ENCODE measurements at regions not wholly inside any gene's neighbourhood (a gene's known extent, or its start where the extent isn't known, plus 50 kb on each side); places are given as distances from the start of the nearest gene placed in this dataset.
"Not testable (repeated sequence)": the region's sequence is repeated elsewhere in the genome, so short reads cannot be mapped to it uniquely, and the experiment has no call there.

DNA sequence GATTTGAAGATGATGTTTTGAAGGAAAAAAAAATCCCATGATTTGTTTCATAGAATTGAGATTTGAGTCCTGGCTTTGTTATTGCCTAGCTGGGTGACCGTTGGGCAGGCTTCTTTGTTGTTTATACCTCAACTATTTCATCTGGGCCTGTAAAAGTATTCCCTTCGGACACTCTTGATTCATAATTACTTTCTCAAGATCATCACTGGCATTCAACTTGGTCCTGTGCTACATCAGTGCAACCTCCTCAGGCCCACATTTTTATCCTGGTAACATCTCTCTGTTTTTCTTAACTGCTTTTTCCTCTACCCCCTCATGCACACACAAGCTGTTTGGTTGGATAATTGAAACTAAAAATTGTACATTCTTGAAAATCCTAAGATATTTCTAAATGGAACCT lies 67.5 kb upstream of the P3H2 start:
- Mint-ChIP-seq H3K27ac (no peak overlapping the region), H3K9me3 (no peaks in the 10 kb centered on the region), H3K4me1 (no peaks in the 10 kb centered on the region), H3K4me3 (no peak overlapping the region), H3K27me3 (no peaks in the 10 kb centered on the region), H3K36me3 (ENCODE audit: low read depth) (no peaks in the 10 kb centered on the region)
- DNase-seq (no peak), ATAC-seq (ENCODE audit: low read depth) (no peak)
- no peak for TF ChIP-seq CTCF (IDR thresholded peaks at IDR 0.05)
- CTCF ChIA-PET, result no interaction called here
- intact Hi-C loops (cut with micrococcal nuclease), result no loop called here
- POLR2A ChIA-PET, result no interaction called here

- Mint-ChIP-seq H3K36me3 (ENCODE audit: low read depth) (no peaks in the 10 kb centered on the region), H3K27ac (no peak overlapping the region), H3K4me1 (no peaks in the 10 kb centered on the region), H3K27me3 (no peaks in the 10 kb centered on the region), H3K9me3 (no peaks in the 10 kb centered on the region), H3K4me3 (no peak overlapping the region)
- POLR2A ChIA-PET, result no interaction called here
- CTCF ChIA-PET, result no interaction called here
- intact Hi-C loops (cut with micrococcal nuclease), result no loop called here
- TF ChIP-seq CTCF (IDR thresholded peaks at IDR 0.05), result no peak
- no peak for DNase-seq
- ATAC-seq (ENCODE audit: low read depth), result no peak
These were observed 62.4 kb upstream of the P3H2 start for GRCh38 chr3:190183121-190183520.

GRCh38 chr3:190182418-190183043 lies 61.8 kb upstream of the P3H2 start:
- Mint-ChIP-seq H3K27me3 (no peaks in the 10 kb centered on the region), H3K36me3 (ENCODE audit: low read depth) (no peaks in the 10 kb centered on the region), H3K4me3 (no peak overlapping the region), H3K4me1 (no peaks in the 10 kb centered on the region), H3K9me3 (no peaks in the 10 kb centered on the region), H3K27ac (no peak overlapping the region)
- ChIA-PET CTCF (no interaction called here), POLR2A (no interaction called here)
- no peak for ATAC-seq (ENCODE audit: low read depth)
- DNase-seq, result no peak
- no peak for TF ChIP-seq CTCF (IDR thresholded peaks at IDR 0.05)
- intact Hi-C loops (cut with micrococcal nuclease), result no loop called here

GRCh38 chr3:190180268-190180667 lies 59.6 kb upstream of the P3H2 start:
- no peak overlapping the region for H3K4me3 Mint-ChIP-seq
- no peak overlapping the region for H3K27ac Mint-ChIP-seq
- H3K36me3 Mint-ChIP-seq (ENCODE audit: low read depth), result no peaks in the 10 kb centered on the region
- H3K4me1 Mint-ChIP-seq, result no peaks in the 10 kb centered on the region
- DNase-seq (no peak), ATAC-seq (ENCODE audit: low read depth) (no peak)
- H3K9me3 Mint-ChIP-seq, result no peaks in the 10 kb centered on the region
- TF ChIP-seq CTCF (IDR thresholded peaks at IDR 0.05), result no peak
- POLR2A ChIA-PET, result no interaction called here
- intact Hi-C loops (cut with micrococcal nuclease), result no loop called here
- CTCF ChIA-PET, result no interaction called here
- H3K27me3 Mint-ChIP-seq, result no peaks in the 10 kb centered on the region

DNA sequence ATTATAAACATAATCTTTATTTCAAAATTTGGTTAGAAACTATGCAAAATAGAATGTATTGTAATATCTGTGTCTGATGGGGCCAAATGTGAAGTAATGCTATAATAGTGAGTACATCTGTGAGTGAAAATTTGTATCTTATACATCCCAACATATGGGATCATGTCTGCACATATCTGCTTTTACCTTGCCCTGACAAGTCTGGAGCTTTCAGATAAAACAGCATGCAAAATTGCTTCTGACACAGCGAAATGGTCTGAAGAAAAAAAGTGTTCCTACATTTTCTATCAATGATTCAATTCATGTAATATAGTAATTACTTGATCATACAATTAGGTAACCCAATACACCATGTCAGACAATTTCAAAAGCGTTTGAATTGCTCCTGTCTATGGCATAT lies 58.1 kb upstream of the P3H2 start:
- no peaks in the 10 kb centered on the region for H3K27me3 Mint-ChIP-seq
- CTCF ChIA-PET, result no interaction called here
- intact Hi-C loops (cut with micrococcal nuclease), result no loop called here
- no peak overlapping the region for H3K4me3 Mint-ChIP-seq
- no peaks in the 10 kb centered on the region for H3K4me1 Mint-ChIP-seq
- no peak for ATAC-seq (ENCODE audit: low read depth)
- H3K9me3 Mint-ChIP-seq, result no peaks in the 10 kb centered on the region
- no peak for DNase-seq
- no peak for TF ChIP-seq CTCF (IDR thresholded peaks at IDR 0.05)
- no peaks in the 10 kb centered on the region for H3K36me3 Mint-ChIP-seq (ENCODE audit: low read depth)
- POLR2A ChIA-PET, result no interaction called here
- no peak overlapping the region for H3K27ac Mint-ChIP-seq

DNA sequence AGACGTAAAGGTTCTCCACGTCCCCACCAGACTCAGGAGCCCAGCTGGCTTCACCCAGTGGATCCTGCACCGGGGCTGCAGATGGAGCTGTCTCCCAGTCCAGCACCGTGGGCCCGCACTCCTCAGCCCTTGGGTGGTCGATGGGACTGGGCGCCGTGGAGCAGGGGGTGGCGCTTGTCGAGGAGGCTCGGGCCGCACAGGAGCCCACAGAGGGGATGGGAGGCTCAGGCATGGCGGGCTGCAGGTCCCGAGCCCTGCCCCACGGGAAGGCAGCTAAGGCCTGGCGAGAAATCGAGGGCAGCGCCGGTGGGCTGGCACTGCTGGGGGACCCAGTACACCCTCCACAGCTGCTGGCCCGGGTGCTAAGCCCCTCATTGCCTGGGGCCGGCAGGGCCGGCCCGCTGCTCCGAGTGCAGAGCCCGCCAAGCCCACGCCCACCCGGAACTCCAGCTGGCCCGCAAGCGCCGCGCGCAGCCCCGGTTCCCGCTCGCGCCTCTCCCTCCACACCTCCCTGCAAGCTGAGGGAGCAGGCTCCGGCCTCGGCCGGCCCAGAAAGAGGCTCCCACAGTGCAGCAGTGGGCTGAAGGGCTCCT lies 56.3 kb upstream of the P3H2 start:
- H3K4me3 Mint-ChIP-seq; CTCF ChIA-PET; H3K4me1 Mint-ChIP-seq; H3K36me3 Mint-ChIP-seq (ENCODE audit: low read depth); H3K27ac Mint-ChIP-seq; H3K27me3 Mint-ChIP-seq; ATAC-seq (ENCODE audit: low read depth); H3K9me3 Mint-ChIP-seq; POLR2A ChIA-PET; DNase-seq: not testable (repeated sequence)
- intact Hi-C loops (cut with micrococcal nuclease), result loop anchor here (1.0 kb wide), 1 partner anchor 19 kb away; no protein-coding TSS in a partner anchor

DNA sequence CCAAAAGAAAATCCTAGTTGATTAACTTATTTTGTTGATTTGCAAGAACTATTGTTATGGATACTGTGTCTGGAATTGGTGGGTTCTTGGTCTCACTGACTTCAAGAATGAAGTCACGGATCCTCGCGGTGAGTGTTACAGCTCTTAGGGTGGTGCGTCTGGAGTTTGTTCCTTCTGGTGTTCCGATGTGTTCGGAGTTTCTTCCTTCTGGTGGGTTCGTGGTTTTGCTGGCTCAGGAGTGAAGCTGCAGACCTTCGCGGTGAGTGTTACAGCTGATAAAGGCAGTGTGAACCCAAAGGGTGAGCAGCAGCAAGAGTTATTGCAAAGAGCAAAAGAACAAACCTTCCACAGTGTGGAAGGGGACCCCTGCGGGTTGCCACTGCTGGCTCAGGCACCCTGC lies 55.4 kb upstream of the P3H2 start:
- H3K9me3 Mint-ChIP-seq; H3K4me1 Mint-ChIP-seq; DNase-seq; H3K27me3 Mint-ChIP-seq; H3K4me3 Mint-ChIP-seq; intact Hi-C loops (cut with micrococcal nuclease); CTCF ChIA-PET; H3K27ac Mint-ChIP-seq; ATAC-seq (ENCODE audit: low read depth); POLR2A ChIA-PET; H3K36me3 Mint-ChIP-seq (ENCODE audit: low read depth): not testable (repeated sequence)

Data from activated B cell treated with CpG ODN at 0.5 μM for 24 hours (primary cell).